H9 (cell line): ENCODE measurements at regions not wholly inside any gene's neighbourhood (a gene's known extent, or its start where the extent isn't known, plus 50 kb on each side); places are given as distances from the start of the nearest gene placed in this dataset.

Experiments
- DNase-seq: peaks from one replicate; pipeline ENCODE4 v3.0.0-alpha.2; 2017
- H2AFZ ChIP-seq: one replicate; pipeline ENCODE4 v1.6.1; 2013; ENCODE audit warnings: mild to moderate bottlenecking, low read length, control low read depth, moderate library complexity
- H2AK5ac ChIP-seq: 2 replicates; pipeline ENCODE4 v1.6.1; 2013; ENCODE audit warnings: low read length, control low read depth, mixed read lengths; ENCODE audit not compliant: insufficient read length
- H2BK120ac ChIP-seq: one replicate; pipeline ENCODE4 v1.6.1; 2013; ENCODE audit warnings: low read depth, mild to moderate bottlenecking, low read length, control low read depth, inconsistent platforms; ENCODE audit not compliant: poor library complexity, severe bottlenecking
- H2BK12ac ChIP-seq: 2 replicates; pipeline ENCODE4 v1.6.1; 2013; ENCODE audit warnings: low read length, control low read depth, mixed read lengths, low read depth; ENCODE audit not compliant: insufficient read length
- H2BK15ac ChIP-seq: 2 replicates; pipeline ENCODE4 v1.6.1; 2013; ENCODE audit warnings: low read depth, low read length, control low read depth
- H2BK20ac ChIP-seq: one replicate; pipeline ENCODE4 v1.6.1; 2013; ENCODE audit warnings: low read depth, mild to moderate bottlenecking, low read length, control low read depth, inconsistent platforms; ENCODE audit not compliant: poor library complexity, severe bottlenecking
- H2BK5ac ChIP-seq: 2 replicates; pipeline ENCODE4 v1.6.1; 2013; ENCODE audit warnings: low read length, control low read depth, mixed read lengths; ENCODE audit not compliant: insufficient read length
- H3K14ac ChIP-seq: 2 replicates; pipeline ENCODE4 v1.6.1; 2013; ENCODE audit warnings: low read length, control low read depth; ENCODE audit not compliant: insufficient read depth
- H3K18ac ChIP-seq: 2 replicates; pipeline ENCODE4 v1.6.1; 2013; ENCODE audit warnings: low read depth, mild to moderate bottlenecking, mixed read lengths, low read length, control low read depth; ENCODE audit not compliant: insufficient read length
- H3K23ac ChIP-seq: 2 replicates; pipeline ENCODE4 v1.6.1; 2013; ENCODE audit warnings: low read length, control low read depth, mixed read lengths, low read depth; ENCODE audit not compliant: insufficient read length
- H3K23me2 ChIP-seq: 2 replicates; pipeline ENCODE4 v1.6.1; 2013; ENCODE audit warnings: low read depth, mild to moderate bottlenecking, mixed read lengths, low read length, control low read depth; ENCODE audit not compliant: insufficient read length, poor library complexity, severe bottlenecking
- H3K27ac ChIP-seq: 2 replicates; pipeline ENCODE4 v1.5.1; 2013; ENCODE audit warnings: low read length, control low read depth, mixed read lengths, low read depth; ENCODE audit not compliant: insufficient read length
- H3K27me3 ChIP-seq: 2 replicates; pipeline ENCODE4 v1.6.1; 2013; ENCODE audit warnings: low read length, control low read depth, inconsistent platforms; ENCODE audit not compliant: insufficient read depth
- H3K4ac ChIP-seq: 2 replicates; pipeline ENCODE4 v1.6.1; 2013; ENCODE audit warnings: low read depth, mild to moderate bottlenecking, control low read depth, inconsistent platforms, low read length, moderate library complexity
- H3K4me1 ChIP-seq: 2 replicates; pipeline ENCODE4 v1.6.1; 2013; ENCODE audit warnings: low read length, control low read depth, inconsistent platforms; ENCODE audit not compliant: insufficient read depth
- H3K4me2 ChIP-seq: 2 replicates; pipeline ENCODE4 v1.6.1; 2013; ENCODE audit warnings: low read length, control low read depth, mixed read lengths; ENCODE audit not compliant: insufficient read length, insufficient read depth
- H3K56ac ChIP-seq: 2 replicates; pipeline ENCODE4 v1.6.1; 2013; ENCODE audit warnings: low read depth, mild to moderate bottlenecking, mixed read lengths, low read length, control low read depth; ENCODE audit not compliant: insufficient read length
- H3K79me1 ChIP-seq: 2 replicates; pipeline ENCODE4 v1.6.1; 2013; ENCODE audit warnings: low read depth, mild to moderate bottlenecking, moderate library complexity, low read length, control low read depth, inconsistent platforms; ENCODE audit not compliant: insufficient read depth, poor library complexity, severe bottlenecking
- H3K79me2 ChIP-seq: 2 replicates; pipeline ENCODE4 v1.6.1; 2013; ENCODE audit warnings: low read length, control low read depth, inconsistent platforms; ENCODE audit not compliant: insufficient read depth
- H3K9ac ChIP-seq: 2 replicates; pipeline ENCODE4 v1.6.1; 2013; ENCODE audit warnings: low read length, control low read depth, mixed read lengths; ENCODE audit not compliant: insufficient read length; ENCODE audit errors: extremely low read depth
- H3K9me3 ChIP-seq: one replicate; pipeline ENCODE4 v1.6.1; 2013; ENCODE audit warnings: low read depth, low read length, inconsistent platforms; ENCODE audit not compliant: control insufficient read depth
- H3T11ph ChIP-seq: one replicate; pipeline ENCODE4 v1.6.1; 2013; ENCODE audit warnings: mild to moderate bottlenecking, low read length, control low read depth, inconsistent platforms
- H4K20me1 ChIP-seq: one replicate; pipeline ENCODE4 v1.6.1; 2013; ENCODE audit not compliant: control insufficient read depth, insufficient read length, insufficient read depth
- H4K5ac ChIP-seq: 2 replicates; pipeline ENCODE4 v1.6.1; 2013; ENCODE audit warnings: low read depth, mild to moderate bottlenecking, mixed read lengths, low read length, control low read depth; ENCODE audit not compliant: insufficient read length
- H4K8ac ChIP-seq: replicated peaks from 2 replicates; pipeline ENCODE4 v1.6.1; 2013; ENCODE audit warnings: low read length, control low read depth, mixed read lengths, low read depth; ENCODE audit not compliant: insufficient read length
- H4K91ac ChIP-seq: 2 replicates; pipeline ENCODE4 v1.6.1; 2013; ENCODE audit warnings: low read depth, mild to moderate bottlenecking, moderate library complexity, mixed read lengths, low read length, control low read depth; ENCODE audit not compliant: insufficient read length
- H3K27ac Mint-ChIP-seq, 3 experiments: 2 replicates in 2 of 3; 3 replicates in 1 of 3; pipeline ENCODE4 v1.8.0; 2020 to 2021; ENCODE audit warnings: mixed read lengths in 3 of 3, mild to moderate bottlenecking in 1 of 3, moderate library complexity in 1 of 3
- H3K27me3 Mint-ChIP-seq: 2 replicates; pipeline ENCODE4 v1.8.0; 2021; ENCODE audit warnings: low read depth, mild to moderate bottlenecking, moderate library complexity, mixed read lengths
- H3K36me3 Mint-ChIP-seq, 3 experiments: 2 replicates in 2 of 3; 3 replicates in 1 of 3; pipeline ENCODE4 v1.8.0; 2020 to 2021; ENCODE audit warnings: low read depth in 3 of 3, mixed read lengths in 3 of 3; ENCODE audit not compliant: insufficient read depth in 1 of 3
- H3K4me1 Mint-ChIP-seq, 2 experiments: 2 replicates each; pipeline ENCODE4 v1.8.0; 2020; ENCODE audit warnings: mixed read lengths in 2 of 2
- H3K4me3 Mint-ChIP-seq, 2 experiments: 2 replicates in 1 of 2; 3 replicates in 1 of 2; pipeline ENCODE4 v1.8.0; 2020 to 2021; ENCODE audit warnings: mild to moderate bottlenecking in 2 of 2, mixed read lengths in 2 of 2, moderate library complexity in 1 of 2
- H3K9me3 Mint-ChIP-seq, 2 experiments: 2 replicates in 1 of 2; 3 replicates in 1 of 2; pipeline ENCODE4 v1.8.0; 2020; ENCODE audit warnings: mild to moderate bottlenecking in 2 of 2, mixed read lengths in 2 of 2, moderate library complexity in 1 of 2
- CTCF ChIP-seq: fragments of 200-600 bp; sonication (generic); conservative IDR thresholded peaks from 3 replicates; pipeline ENCODE4 v1.8.0; 2021; ENCODE audit warnings: antibody characterized with exemption, mild to moderate bottlenecking
- WGBS: extraction: QIAGEN DNeasy Blood & Tissue Kit; methylation state at CpG from one replicate; pipeline ENCODE4 v1.1.7; 2013; ENCODE audit warnings: missing lambda C conversion rate, low lambda C conversion rate, mixed read lengths; ENCODE audit not compliant: insufficient read length; ENCODE audit errors: extremely low coverage; 5-methylcytosine and 5-hydroxymethylcytosine counted together

DNA sequence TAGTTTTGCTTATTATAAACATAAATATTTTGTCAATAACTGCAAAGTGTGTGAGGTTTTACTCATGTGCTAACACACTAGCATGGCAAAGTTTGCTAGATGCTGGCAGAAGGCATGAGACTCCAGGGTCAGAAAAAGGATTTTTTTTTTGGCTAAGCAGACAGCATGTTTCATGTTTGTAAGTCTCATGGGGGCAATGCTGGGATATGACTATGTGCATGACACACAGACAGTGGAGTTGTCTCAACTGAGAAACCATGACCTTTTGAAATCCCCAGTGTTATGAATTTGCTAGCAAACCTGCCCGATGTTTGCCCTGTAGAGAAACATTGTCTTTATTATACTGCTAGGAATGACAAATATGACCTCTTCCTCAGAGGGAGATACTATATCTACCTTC, 448.2 kb downstream of the BRINP3 start:
- no peak overlapping the region for H2AK5ac ChIP-seq
- Mint-ChIP-seq H3K4me3 (no peak overlapping the region), H3K27ac (no peak overlapping the region), H3K4me1 (no peaks in the 10 kb centered on the region), H3K27me3 (no peaks in the 10 kb centered on the region), H3K36me3 (no peaks in the 10 kb centered on the region), H3K9me3 (no peaks in the 10 kb centered on the region)
- H3K9ac ChIP-seq, result no peak overlapping the region
- H2AFZ ChIP-seq, result no peak overlapping the region
- H3K9me3 ChIP-seq, result no peaks in the 10 kb centered on the region
- H4K5ac ChIP-seq, result no peak overlapping the region
- H2BK5ac ChIP-seq, result no peak overlapping the region
- H2BK15ac ChIP-seq, result no peak overlapping the region
- no peak overlapping the region for H3T11ph ChIP-seq
- H3K27ac ChIP-seq, result no peak overlapping the region
- no peak overlapping the region for H3K4ac ChIP-seq
- H3K79me2 ChIP-seq, result no peaks in the 10 kb centered on the region
- H3K23me2 ChIP-seq, result no peaks in the 10 kb centered on the region
- no peaks in the 10 kb centered on the region for H3K79me1 ChIP-seq
- H3K27me3 ChIP-seq, result no peaks in the 10 kb centered on the region
- no peak overlapping the region for H3K14ac ChIP-seq
- no peak overlapping the region for H3K18ac ChIP-seq
- no peak overlapping the region for H3K4me2 ChIP-seq
- no peaks in the 10 kb centered on the region for H3K4me1 ChIP-seq
- H4K8ac ChIP-seq, result no peak overlapping the region
- no peak overlapping the region for H4K91ac ChIP-seq
- no peaks in the 10 kb centered on the region for H4K20me1 ChIP-seq
- no CpG with 5 or more reads among the region's 1 CpG for WGBS
- H2BK12ac ChIP-seq, result no peak overlapping the region
- no peak for DNase-seq
- no peak overlapping the region for H3K56ac ChIP-seq
- H2BK120ac ChIP-seq, result no peak overlapping the region
- TF ChIP-seq CTCF, result no peak
- no peak overlapping the region for H2BK20ac ChIP-seq
- H3K23ac ChIP-seq, result no peak overlapping the region
